ENCODE measurements at regions not wholly inside any gene's neighbourhood (a gene's known extent, or its start where the extent isn't known, plus 50 kb on each side); places are given as distances from the start of the nearest gene placed in this dataset.

GRCh38 chr4:10897076-10897475 is 212.5 kb upstream of the CLNK start:
- TF ChIP-seq CTCF (IDR thresholded peaks at IDR 0.05), result no peak
- no peak for TF ChIP-seq POLR2A (IDR thresholded peaks at IDR 0.05)
- TF ChIP-seq EP300 (IDR thresholded peaks at IDR 0.05), result no peak

Data from tibial nerve (tissue), 4 donors.